GM20000 (cell line): ENCODE measurements at regions not wholly inside any gene's neighbourhood (a gene's known extent, or its start where the extent isn't known, plus 50 kb on each side); places are given as distances from the start of the nearest gene placed in this dataset.
"Not testable (repeated sequence)": the region's sequence is repeated elsewhere in the genome, so short reads cannot be mapped to it uniquely, and the experiment has no call there.

ENCODE experiments used
- DNase-seq: peaks from one replicate; pipeline ENCODE4 v3.0.0; 2012; ENCODE audit warnings: low spot score
- CTCF ChIP-seq: IDR thresholded peaks from 2 replicates; pipeline ENCODE4 v1.5.1; 2012; ENCODE audit warnings: mild to moderate bottlenecking, control low read depth; ENCODE audit errors: extremely low read depth, missing control alignments

- no peak for TF ChIP-seq CTCF
- no peak for DNase-seq
Observed at GRCh38 chr11:116329354-116330090, 443.3 kb downstream of the BUD13 start.

GRCh38 chr11:116328851-116329250, 443.9 kb downstream of the BUD13 start:
- DNase-seq, result no peak
- TF ChIP-seq CTCF, result no peak

- DNase-seq, result no peak
- TF ChIP-seq CTCF, result no peak
Observed at GRCh38 chr11:116328391-116328790, 444.4 kb downstream of the BUD13 start.

GRCh38 chr11:116326146-116326545, 446.6 kb downstream of the BUD13 start:
- DNase-seq, result no peak
- TF ChIP-seq CTCF, result no peak

GRCh38 chr11:116325247-116325646, 447.5 kb downstream of the BUD13 start:
- no peak for DNase-seq
- no peak for TF ChIP-seq CTCF

- DNase-seq, result not testable (repeated sequence)
Observed at GRCh38 chr11:116324077-116324476, 448.7 kb downstream of the BUD13 start.

- no peak for TF ChIP-seq CTCF
- DNase-seq, result no peak
Observed at GRCh38 chr11:116317212-116317611, 455.6 kb downstream of the BUD13 start.

GRCh38 chr11:116314006-116314405, 458.8 kb downstream of the BUD13 start:
- DNase-seq, result no peak
- no peak for TF ChIP-seq CTCF
